Peyer's patch (tissue), 4 donors: ENCODE measurements at regions not wholly inside any gene's neighbourhood (a gene's known extent, or its start where the extent isn't known, plus 50 kb on each side); places are given as distances from the start of the nearest gene placed in this dataset.

ENCODE experiments used
- CTCF ChIP-seq, 6 experiments: fragments of 450-650 bp in 4 of 6; fragments of 200-600 bp in 2 of 6; sonication (generic) in 1 of 6; IDR thresholded peaks; one replicate each; pipeline ENCODE4 v1.5.1; 2017 to 2019; ENCODE audit warnings: antibody characterized with exemption in 6 of 6, mild to moderate bottlenecking in 3 of 6, moderate library complexity in 1 of 6
- POLR2A ChIP-seq, 2 donors: fragments of 450-650 bp; IDR thresholded peaks; one replicate each; pipeline ENCODE4 v1.5.1; 2017; ENCODE audit warnings: antibody characterized with exemption in 2 of 2, mild to moderate bottlenecking in 2 of 2, moderate library complexity in 2 of 2

GRCh38 chr6:92124200-92124651 is 1295.1 kb downstream of the EPHA7 start:
- no peak for TF ChIP-seq CTCF (IDR thresholded peaks at IDR 0.05)
- TF ChIP-seq POLR2A (IDR thresholded peaks at IDR 0.05), result no peak
